ENCODE measurements at regions not wholly inside any gene's neighbourhood (a gene's known extent, or its start where the extent isn't known, plus 50 kb on each side); places are given as distances from the start of the nearest gene placed in this dataset.

DNA sequence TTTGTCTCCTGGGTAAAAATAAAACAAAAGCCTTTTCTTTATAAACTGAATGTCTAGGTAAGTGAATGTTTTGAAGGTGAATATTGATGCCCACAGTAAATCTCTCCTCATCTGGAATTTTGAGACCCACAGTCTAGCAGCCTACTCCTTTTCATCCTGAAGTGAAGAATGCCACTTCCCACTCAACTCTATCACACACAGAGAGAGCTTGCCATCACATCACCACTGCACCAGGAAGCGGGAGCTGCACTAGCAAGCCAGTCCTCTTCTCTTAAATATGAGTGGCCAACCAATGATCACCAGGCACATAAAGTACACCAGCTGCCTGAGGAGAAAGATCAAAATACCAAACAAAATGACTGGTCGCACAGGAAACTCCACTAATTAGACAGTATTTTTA lies 140.8 kb downstream of the MRPL39 start:
- TF ChIP-seq, protein P1, sequence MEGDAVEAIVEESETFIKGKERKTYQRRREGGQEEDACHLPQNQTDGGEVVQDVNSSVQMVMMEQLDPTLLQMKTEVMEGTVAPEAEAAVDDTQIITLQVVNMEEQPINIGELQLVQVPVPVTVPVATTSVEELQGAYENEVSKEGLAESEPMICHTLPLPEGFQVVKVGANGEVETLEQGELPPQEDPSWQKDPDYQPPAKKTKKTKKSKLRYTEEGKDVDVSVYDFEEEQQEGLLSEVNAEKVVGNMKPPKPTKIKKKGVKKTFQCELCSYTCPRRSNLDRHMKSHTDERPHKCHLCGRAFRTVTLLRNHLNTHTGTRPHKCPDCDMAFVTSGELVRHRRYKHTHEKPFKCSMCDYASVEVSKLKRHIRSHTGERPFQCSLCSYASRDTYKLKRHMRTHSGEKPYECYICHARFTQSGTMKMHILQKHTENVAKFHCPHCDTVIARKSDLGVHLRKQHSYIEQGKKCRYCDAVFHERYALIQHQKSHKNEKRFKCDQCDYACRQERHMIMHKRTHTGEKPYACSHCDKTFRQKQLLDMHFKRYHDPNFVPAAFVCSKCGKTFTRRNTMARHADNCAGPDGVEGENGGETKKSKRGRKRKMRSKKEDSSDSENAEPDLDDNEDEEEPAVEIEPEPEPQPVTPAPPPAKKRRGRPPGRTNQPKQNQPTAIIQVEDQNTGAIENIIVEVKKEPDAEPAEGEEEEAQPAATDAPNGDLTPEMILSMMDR (IDR thresholded peaks at IDR 0.05; ENCODE audit: control insufficient read depth, insufficient read depth, low read depth, low read length, missing control alignments), result no peak
- H3K4me3 ChIP-seq (ENCODE audit: control insufficient read depth, low read depth, low read length), result no peak overlapping the region
- no peak for DNase-seq (ENCODE audit: low read depth)

DNA sequence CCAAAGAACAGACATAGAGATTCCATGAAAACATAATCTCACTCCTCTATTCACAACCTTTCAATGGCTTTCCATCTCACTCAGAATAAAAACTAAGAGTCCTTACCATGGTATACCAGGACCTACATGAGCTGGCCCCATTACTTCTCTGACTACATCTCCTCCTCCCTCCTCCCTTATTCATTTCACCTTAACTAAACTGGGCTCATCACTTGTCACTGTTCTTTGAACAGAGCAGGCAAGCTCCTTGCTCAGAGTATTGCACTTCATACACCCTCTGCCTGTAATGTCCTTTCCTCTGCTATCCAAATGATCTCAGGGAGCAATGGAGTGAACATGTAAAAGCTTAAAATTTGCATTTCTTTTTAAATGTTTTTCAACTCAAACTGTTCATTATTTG lies 142.0 kb downstream of the MRPL39 start:
- DNase-seq (ENCODE audit: low read depth), result no peak
- H3K4me3 ChIP-seq (ENCODE audit: control insufficient read depth, low read depth, low read length), result no peak overlapping the region
- TF ChIP-seq, protein P1 (IDR thresholded peaks at IDR 0.05; ENCODE audit: control insufficient read depth, insufficient read depth, low read depth, low read length, missing control alignments), result no peak

DNA sequence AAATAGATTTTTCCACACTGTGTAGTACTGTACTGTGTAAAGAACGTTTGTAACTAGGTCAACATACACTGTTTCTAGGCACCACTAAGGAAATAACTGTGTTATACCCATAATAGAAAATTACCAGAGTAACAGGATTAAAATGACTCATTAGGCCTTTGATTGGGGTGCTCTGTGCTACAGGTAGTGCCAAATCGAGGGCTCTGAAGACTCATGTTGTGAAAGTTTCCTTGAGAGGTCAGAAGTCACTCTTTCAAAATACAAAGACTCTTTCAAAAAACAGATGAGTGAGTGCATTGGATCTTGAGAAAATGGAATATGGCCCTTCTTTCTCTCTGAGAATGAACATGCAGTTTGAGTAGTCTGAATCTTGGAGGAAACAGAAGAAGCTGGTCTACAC lies 143.0 kb downstream of the MRPL39 start:
- TF ChIP-seq, protein P1 (IDR thresholded peaks at IDR 0.05; ENCODE audit: control insufficient read depth, insufficient read depth, low read depth, low read length, missing control alignments), result no peak
- H3K4me3 ChIP-seq (ENCODE audit: control insufficient read depth, low read depth, low read length), result no peak overlapping the region
- no peak for DNase-seq (ENCODE audit: low read depth)

DNA sequence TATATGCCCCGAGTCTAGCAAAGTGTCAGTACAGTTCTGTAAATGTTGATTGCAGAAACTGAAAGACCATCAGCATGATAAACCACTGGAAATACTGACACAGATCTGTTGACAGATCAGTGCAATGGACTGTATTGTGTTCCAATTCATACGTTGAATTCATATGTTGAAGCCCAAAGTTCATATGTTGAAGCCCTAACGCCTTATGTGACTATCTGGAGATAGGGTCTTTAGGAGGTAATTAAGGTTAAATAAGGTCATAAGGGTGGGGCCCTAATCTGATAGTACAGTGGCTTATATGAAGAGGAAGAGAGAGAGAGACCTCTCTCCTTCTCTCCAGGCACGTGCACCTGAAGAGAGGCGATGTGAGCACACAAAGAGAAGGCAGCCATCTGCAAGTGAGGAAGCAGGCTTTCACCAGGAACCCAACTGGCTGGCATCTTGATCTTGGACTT lies 144.7 kb downstream of the MRPL39 start:
- DNase-seq (ENCODE audit: low read depth), result no peak
- TF ChIP-seq, protein P1 (IDR thresholded peaks at IDR 0.05; ENCODE audit: control insufficient read depth, insufficient read depth, low read depth, low read length, missing control alignments), result no peak
- no peak overlapping the region for H3K4me3 ChIP-seq (ENCODE audit: control insufficient read depth, low read depth, low read length)

DNA sequence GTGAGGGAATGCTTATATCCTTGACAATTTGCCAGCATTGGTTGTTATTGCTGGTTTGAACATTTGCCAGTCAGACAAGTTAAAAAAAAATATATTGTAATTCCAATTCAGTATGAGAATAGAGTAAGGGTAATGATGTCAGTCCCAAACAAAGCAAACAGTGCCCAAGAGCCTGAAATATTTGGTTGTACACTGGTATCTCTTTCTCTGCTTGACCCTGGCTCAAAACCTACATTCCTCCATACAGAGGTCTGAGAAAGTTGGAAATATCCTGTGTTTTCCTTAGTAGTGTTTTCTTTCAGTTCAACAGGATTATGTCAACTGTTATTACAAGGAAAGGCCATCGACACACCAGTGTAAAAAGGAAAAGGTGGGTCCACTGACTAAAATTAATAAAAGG lies 145.6 kb downstream of the MRPL39 start:
- no peak for DNase-seq (ENCODE audit: low read depth)
- no peak overlapping the region for H3K4me3 ChIP-seq (ENCODE audit: control insufficient read depth, low read depth, low read length)
- TF ChIP-seq, protein P1 (IDR thresholded peaks at IDR 0.05; ENCODE audit: control insufficient read depth, insufficient read depth, low read depth, low read length, missing control alignments), result no peak

DNA sequence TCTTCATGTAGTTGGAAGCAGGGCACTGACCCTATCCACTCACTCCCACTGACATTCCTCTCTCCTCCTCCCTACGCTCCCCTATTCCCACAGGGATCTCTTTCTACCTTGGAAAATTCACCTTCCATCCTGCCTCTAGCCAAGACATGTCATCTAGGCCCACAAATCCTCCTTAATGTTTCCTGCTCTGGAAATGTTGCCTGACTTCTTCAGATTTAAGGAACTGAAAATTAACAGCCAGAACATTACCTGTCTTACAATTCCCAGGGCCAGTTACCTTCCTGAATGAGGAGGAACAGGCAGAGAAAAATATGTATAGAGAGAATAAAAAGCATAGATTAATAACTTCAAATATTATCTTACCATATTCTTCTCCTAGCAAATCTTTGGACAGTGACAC lies 147.3 kb downstream of the MRPL39 start:
- H3K4me3 ChIP-seq (ENCODE audit: control insufficient read depth, low read depth, low read length), result no peak overlapping the region
- TF ChIP-seq, protein P1 (IDR thresholded peaks at IDR 0.05; ENCODE audit: control insufficient read depth, insufficient read depth, low read depth, low read length, missing control alignments), result no peak

DNA sequence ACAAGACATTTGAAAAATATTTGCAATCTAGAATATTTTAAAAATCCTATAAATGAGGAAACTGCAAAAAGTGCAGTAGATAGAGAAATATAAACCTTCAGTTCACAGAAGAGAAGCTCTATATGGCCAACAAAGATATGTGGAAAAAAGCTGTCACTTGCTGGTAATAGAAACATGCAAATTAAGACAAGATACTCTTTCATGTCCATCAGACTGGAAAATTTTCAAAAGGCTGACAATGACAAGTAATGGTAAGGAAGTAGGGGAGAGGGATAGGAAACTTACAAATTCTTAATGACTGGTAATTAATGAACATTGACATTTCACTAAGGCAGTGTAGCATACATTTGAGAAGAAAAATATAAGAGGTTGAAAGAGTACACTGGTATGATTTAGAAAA lies 147.9 kb downstream of the MRPL39 start:
- DNase-seq (ENCODE audit: low read depth), result no peak
- TF ChIP-seq, protein P1 (IDR thresholded peaks at IDR 0.05; ENCODE audit: control insufficient read depth, insufficient read depth, low read depth, low read length, missing control alignments), result no peak
- H3K4me3 ChIP-seq (ENCODE audit: control insufficient read depth, low read depth, low read length), result no peak overlapping the region

More for the DNA sequence above, 147.3 kb downstream of the MRPL39 start:
- DNase-seq (ENCODE audit: low read depth), result no peak

Data from AG09309 (cell line).